ENCODE measurements at regions not wholly inside any gene's neighbourhood (a gene's known extent, or its start where the extent isn't known, plus 50 kb on each side); places are given as distances from the start of the nearest gene placed in this dataset.
"Not testable (repeated sequence)": the region's sequence is repeated elsewhere in the genome, so short reads cannot be mapped to it uniquely, and the experiment has no call there.

DNA sequence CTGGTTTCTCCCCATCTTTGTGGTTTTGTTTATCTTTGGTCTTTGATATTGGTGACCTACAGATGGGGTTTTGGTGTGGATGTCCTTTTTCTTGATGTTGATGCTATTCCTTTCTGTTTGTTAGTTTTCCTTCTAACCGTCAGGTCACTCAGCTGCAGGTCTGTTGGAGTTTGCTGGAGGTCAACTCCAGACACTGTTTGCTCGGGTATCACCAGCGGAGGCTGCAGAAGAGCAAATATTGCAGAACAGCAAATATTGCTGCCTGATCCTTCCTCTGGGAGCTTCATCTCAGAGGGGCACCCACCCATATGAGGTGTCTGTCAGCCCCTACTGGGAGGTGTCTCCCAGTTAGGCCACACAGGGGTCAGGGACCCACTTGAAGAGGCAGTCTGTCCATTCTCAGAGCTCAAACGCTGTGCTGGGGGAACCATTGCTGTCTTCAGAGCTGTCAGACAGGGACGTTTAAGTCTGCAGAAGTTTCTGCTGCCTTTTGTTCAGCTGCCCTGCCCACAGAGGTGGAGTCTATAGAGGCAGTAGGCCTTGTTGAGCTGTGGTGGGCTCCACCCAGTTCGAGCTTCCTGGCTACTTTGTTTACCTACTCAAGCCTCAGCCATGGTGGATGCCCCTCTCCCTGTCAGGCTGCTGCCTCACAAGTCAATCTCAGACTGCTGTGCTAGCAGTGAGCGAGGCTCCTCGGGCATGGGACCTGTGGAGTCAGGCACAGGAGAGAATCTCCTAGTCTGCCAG, 94.8 kb upstream of the BNIP2 start:
- not testable (repeated sequence) for DNase-seq (ENCODE audit: low spot score)

DNA sequence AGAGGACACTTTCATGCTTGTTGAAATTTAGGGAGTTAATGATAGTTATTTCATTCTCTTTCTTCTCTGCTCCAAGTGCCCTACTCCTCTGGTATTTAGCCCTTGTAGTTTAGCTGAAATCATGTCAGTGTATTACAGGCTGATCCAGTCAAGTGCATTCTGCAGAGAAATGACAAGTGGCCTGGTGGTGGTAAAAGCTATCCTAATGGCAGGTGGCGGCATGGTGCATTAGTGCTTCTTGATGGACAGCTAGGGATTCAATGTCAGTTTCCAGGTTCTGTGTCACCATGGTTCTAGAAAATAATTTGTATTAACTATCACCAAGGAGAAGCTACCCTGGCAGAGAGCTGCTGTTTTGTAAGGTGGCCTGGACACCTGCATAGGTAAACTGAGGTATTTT, 90.0 kb upstream of the BNIP2 start:
- no peak for DNase-seq (ENCODE audit: low spot score)

DNA sequence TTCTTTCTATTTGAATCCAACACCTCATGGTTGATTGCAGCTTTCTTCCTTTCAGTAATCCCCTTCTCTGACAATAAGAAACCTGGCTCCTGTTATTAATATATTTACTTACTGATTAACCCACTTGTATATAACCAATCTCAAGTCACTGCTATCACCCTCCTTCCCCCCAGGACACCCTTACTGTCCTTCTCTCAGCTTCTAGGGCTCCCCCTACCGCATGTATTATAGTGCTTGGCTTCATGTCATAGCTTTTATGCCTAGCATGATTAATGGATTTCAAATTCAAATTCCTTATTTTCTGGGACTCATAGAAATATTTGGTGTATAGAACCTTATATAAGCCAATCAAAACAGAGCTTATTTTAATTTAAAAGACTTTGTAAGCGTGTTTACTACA, 75.7 kb upstream of the BNIP2 start:
- no peak for DNase-seq (ENCODE audit: low spot score)

DNA sequence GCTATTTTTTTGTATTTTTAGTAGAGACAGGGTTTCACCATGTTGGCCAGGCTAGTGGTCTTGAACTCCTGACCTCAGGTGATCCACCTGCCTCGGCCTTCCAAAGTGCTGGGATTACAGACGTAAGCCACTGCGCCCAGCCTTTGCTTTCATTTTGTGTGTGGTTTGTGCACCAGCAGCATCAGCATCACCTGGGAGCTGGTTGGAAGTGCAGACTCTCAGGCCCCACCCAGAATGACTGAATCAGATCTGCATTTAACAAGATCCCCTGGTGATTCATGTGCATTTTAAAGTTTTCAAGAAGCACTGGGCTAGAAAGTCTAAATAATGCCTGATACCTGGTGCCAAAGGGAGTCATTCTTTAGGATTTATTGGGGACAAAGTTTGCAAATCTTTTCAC, 73.4 kb upstream of the BNIP2 start:
- no peak for DNase-seq (ENCODE audit: low spot score)

DNA sequence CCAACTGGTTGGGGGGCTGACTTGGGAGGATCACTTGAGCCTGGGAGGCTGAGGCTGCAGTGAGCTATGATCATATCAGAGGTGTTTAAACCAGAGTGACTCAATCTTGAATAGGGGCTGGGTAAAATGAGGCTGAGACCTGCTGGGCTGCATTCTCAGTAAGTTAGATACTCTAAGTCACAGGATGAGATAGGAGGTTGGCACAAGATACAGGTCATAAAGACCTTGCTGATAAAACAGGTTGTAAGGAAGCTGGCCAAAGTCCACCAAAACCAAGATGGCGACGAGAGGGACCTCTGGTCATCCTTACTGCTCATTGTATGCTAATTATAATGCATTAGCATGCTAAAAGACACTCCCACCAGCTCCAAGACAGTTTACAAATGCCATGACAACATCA, 71.1 kb upstream of the BNIP2 start:
- not testable (repeated sequence) for DNase-seq (ENCODE audit: low spot score)

DNA sequence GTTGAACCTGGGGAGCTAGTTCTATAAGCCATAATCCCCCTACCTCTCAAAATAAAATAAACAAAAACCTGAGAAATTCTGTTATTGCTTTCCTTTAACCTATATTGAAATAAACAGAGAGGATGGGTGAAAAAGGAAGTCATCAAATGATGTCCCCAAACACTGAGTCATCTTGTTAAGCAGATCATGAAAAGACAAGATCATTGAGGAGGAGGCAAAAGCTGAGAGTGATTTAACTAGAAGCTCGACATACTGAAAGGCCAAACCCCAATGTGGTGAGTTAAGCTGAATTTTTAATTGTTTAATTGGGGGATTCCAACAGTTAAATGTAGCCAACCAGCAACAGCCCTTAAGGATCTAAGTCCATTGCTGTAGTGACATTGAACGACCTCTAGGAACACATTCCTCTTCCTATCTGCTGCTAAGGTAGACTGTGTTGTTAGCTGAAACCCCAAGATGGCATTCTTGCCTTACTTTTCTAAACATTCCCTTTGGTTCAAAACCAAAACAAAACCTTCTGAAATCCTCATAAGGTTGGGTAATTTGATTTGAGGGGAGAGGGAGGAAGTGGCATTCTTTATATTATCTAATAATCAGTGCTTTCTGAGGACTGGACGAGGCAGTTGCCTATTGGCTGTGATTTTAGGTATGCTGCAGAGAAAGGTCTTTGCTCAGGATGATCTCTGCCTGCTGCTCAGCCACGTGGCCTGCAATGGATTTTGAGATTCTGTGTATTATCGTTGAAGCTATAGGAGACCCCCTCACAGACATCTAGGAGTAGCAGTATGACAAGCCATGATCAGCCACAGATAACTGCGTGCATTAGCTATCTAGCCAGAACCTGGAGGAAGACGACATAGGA, 62.7 kb upstream of the BNIP2 start:
- no peak for DNase-seq (ENCODE audit: low spot score)

DNA sequence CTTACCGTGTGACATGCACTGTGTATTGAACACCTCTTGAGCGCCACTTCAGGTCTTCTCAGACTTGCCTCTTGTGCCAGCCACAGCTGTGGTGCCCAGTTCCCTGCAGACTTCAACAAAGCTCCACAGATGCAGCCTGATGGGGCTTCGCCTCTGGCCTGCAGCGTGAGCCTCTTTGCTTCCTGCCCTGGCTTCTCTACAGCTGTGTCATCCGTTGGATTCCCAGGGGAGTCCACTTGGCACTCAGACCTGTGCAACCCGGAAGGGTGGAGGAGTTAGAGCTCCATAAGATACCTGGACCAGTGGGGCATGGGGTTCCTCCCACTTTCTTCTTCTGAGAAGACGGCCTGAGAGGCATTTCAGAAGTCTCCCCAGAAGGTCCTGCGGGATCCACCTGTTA, 57.7 kb upstream of the BNIP2 start:
- DNase-seq (ENCODE audit: low spot score) = no peak

DNA sequence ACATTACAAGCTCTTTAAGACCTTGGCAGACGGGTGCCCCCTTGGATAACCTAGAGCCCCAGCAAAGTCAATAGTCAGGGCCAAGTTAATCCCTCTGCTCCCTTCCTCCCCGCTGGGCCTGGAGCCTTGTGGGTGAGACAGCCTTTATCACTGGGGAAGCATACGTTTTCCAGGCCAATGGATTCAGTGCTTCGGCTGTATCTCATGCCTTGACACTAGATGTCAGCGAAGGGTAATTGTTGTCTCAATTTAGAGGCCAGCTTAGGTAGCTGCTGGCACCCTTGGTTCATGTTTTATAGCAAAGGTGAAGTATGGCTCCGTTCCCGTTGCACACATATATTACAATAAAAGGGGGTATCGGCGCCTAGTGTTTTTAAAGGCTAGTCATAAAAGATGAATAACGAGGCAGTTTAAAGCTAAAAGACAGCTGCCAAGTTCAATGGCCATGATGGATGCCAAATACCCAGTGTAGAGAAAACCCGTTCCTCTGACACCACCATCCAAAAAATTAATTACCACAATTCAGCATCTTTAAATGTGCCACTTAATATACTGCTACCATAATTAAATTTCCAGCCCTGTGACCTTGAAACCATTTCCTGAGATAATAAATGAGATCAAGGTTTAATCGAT, 52.3 kb upstream of the BNIP2 start:
- DNase-seq (ENCODE audit: low spot score) = no peak

DNA sequence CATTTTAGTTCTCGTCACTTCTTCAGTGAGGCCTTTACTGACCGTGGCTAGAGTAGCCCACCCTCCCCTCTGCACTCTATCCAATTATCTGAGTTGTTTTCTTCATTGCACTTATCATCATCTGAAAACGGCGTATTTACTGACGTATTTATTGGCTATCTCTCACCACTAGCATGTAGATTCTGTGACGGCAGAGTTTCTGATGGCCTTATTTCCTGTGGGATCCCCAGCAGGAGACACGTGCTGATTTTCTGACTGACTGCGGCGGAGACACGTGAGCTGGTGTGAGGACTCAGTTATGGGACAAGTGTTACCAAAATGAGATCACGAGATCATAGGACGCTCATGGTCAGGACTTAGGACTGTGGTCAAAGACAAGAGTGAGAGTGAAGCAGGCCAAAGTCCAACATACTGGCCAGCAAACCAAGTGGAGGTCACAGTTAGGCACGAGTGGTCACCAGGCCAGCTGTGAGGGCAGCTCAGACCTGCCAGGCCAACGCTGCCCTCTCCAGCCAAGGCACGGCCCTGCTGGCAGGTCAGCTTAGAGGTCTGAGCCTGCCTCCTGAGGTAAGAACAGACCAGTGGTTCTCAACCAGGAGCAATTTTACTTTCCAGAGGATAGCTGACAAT, 50.6 kb upstream of the BNIP2 start:
- DNase-seq (ENCODE audit: low spot score) = no peak

Data from germinal center (tissue), 1 donor.